HG03439 (cell line): ENCODE measurements at regions not wholly inside any gene's neighbourhood (a gene's known extent, or its start where the extent isn't known, plus 50 kb on each side); places are given as distances from the start of the nearest gene placed in this dataset.

Experiments
- ATAC-seq: cut with Tn5 transposase; IDR thresholded peaks from one replicate; pipeline ENCODE4 v1.9.1; 2021; ENCODE audit warnings: mild to moderate bottlenecking, moderate library complexity; ENCODE audit not compliant: unreplicated experiment

GRCh38 chr9:106723926-106724325 is 139.0 kb upstream of the ZNF462 start:
- no peak for ATAC-seq

DNA sequence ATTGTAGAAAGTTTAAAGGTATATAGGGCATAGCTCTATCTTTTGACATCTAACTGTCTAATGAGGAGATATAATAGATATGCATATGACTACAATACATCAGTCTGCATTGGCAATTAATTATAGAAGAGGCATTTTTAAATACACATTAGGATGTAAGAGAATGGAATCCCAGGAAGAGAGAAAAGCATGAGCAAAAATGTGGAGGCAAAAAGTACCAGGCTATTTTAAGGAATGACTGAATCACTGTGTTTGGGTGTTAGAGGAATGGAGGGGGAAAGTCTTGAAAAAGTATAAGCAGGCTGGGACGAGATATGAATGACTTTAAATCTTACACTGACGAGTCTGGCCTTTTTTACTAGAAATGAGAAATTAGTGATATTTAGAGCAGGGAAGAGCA is 138.4 kb upstream of the ZNF462 start:
- ATAC-seq = no peak

DNA sequence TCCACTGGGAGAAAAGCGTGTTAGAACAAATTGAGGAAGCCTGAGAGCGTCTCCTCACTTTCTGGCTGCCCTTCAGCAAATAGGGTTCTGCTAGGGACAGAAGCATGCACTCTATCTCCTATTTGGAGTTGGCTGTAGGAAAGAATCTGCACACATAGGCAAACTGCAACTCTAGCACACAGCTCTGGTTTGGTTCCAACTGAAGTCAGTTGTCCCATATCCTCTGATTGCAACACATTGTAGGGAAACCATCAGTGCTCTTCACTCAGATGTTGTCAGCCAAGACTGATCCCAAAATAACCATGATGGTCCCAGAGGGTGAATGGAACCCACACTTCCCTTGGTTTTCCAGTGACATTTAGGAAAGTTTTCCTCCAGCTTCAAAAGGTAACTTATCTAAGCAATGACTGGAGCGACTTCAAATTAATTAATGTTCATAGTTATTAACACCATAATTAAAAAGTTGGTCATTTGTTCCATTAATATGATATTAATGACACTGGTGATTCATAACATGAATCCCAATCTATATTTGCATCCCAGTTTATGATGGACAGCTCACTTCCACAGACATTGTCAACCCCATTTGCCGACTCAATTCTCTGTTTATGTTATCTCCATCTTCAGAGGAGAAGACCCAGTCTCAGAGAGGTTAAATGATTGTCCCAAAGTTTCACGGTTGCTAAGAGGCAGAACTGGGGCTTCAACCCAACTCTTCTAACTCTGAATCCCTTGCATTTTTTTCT is 136.7 kb upstream of the ZNF462 start:
- ATAC-seq = no peak

GRCh38 chr9:106727969-106728368 is 135.0 kb upstream of the ZNF462 start:
- ATAC-seq = no peak

GRCh38 chr9:106728860-106729259 is 134.1 kb upstream of the ZNF462 start:
- no peak for ATAC-seq

- ATAC-seq = no peak
Observed at GRCh38 chr9:106731910-106732309, 131.1 kb upstream of the ZNF462 start.

GRCh38 chr9:106733828-106734380 is 129.1 kb upstream of the ZNF462 start:
- ATAC-seq = no peak

DNA sequence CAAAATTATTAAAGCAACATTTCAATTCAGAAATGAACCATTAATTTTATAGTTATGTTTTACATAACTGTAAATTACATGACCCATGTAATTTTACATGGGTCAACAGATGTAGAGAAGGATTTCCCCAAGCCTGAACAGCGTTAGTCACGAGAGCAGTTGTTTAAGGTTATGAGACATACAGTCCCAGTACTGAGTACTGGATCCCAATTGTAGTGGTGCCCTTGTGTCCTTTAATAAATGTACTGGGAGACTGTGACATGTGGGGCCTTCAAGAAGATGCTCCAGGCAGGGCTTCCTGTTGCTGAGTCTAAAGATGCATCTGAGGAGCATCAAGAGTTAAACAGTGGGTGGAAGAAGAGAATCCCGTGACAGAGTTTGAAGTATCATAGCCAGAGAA is 125.5 kb upstream of the ZNF462 start:
- no peak for ATAC-seq

DNA sequence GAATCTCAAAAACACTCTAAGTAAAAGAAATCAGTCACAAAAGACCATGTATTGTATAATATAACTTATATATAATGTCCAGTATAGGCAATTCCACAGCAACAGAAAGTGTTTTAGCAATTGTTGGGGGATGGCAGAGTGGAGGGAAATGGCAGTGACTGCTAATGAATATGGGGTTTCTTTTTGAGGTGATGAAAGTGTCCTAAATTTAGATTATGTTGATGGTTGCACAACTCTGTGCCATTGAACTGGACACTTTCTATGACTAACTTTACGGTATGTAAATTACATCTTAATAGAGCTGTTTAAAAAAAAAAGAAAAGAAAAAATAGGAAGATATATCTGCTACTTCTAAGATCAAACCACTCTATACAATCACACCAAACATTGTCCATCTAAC is 124.9 kb upstream of the ZNF462 start:
- no peak for ATAC-seq

- ATAC-seq = no peak
Observed at GRCh38 chr9:106745457-106745856, 117.5 kb upstream of the ZNF462 start.

- no peak for ATAC-seq
Observed at GRCh38 chr9:106745876-106746275, 117.1 kb upstream of the ZNF462 start.

DNA sequence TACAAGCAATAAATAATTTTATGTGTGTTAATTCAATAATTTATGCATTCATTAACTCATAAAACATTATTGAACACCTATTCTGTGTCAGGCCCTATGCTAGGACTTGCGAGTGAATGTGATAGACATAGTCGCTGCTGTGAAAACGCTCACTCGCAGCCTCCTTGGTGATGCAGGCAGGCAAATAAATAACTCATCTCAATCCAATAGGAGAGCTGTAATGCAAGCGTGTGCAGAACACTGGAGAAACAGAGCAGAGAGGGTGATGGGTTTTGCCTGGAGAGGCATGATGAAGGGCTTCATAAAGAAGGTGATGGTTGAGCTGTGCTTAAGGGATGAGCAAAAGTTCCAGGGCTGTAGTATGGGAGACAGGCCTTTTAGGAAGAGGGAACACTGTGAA is 111.3 kb upstream of the ZNF462 start:
- no peak for ATAC-seq

GRCh38 chr9:106752581-106752980 is 110.4 kb upstream of the ZNF462 start:
- peak; percentile 26 for ATAC-seq

DNA sequence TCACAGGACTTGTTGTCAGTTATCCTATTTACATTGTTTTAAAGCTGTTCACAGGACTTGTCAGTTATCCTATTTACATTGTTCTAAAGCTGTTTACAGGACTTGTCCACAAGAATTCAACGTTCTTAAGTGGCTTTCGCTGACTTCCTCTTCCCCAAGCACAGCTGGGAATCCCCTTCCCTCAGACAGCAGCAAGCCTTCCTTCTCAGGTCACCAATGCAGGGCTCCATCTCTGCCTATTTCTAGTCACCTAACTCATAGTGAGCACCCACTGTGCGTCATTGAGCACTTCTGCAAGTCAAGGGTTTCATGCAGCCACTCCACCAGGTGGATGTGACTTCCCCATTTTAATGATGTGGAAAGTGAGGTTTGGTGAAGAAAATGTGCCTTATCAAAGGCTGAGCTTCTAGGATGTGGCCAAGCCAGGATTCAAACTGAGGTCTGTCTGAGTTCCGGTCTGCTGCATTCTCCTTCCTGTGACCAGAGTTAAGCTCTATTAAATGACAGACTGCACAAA is 109.8 kb upstream of the ZNF462 start:
- ATAC-seq = peak; percentile 79

DNA sequence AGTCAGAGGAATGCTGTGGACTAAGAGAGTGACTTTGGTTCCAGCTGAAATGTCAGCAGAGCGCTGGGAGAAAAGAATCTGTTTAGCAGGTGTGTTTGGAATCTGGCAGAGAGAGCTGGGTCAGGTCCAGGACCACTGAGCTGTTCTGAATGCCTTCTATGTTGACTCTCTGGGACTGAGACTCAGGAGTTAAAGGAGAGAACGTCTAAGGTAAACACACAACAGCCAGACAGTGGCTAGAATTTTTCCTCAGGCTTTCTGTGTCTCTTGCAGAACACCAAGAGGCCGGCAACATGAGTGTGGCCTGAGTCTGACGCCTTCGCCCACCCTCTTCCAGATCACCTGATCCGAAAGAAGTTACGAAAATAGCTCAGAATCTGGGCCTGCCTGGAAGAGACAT is 107.2 kb upstream of the ZNF462 start:
- no peak for ATAC-seq

DNA sequence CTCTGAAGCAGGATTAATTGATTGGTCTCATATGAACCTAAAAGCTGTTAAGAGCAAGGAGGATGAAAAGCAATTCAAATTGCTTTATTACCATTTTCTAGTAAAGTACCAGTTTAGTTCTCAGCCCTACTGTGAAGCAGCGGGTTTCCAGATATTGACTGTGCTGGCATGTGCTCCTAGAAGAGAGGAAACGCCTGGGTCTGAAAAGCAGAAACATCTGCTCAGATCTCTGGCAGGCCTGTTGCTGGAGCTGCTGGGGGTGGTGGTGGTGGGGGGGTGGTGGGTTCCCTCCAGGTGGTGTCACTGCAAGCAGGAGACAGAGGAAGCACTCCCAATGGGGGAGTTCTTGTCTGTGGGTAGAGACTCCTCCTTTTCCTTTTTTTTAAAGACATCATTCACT is 105.5 kb upstream of the ZNF462 start:
- ATAC-seq = no peak

- ATAC-seq = peak; percentile 83
Observed at GRCh38 chr9:106758911-106759310, 104.1 kb upstream of the ZNF462 start.

- ATAC-seq = no peak
Observed at GRCh38 chr9:106761493-106761892, 101.5 kb upstream of the ZNF462 start.

- ATAC-seq = no peak
Observed at GRCh38 chr9:106766616-106767015, 96.3 kb upstream of the ZNF462 start.

DNA sequence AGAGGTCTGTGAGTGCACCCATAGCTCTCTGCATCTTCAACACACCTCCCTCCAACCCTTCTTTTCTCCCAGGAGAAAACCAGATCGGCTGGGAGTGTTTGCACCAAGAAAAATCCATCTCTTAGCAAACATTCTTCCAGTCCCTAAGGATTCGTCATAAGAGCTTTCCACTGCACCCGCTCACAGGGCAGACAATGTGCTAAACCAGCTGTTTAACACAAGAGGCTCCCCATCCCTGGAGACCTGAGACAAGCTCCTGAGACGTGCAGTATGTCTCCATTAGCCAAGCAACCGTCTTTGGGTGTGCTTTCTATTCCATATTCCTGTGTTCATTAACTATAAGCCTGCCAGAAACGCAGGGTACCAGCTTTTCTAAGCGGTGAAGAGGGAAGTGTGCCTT is 93.6 kb upstream of the ZNF462 start:
- ATAC-seq = no peak

GRCh38 chr9:106771608-106772007 is 91.4 kb upstream of the ZNF462 start:
- ATAC-seq = no peak

DNA sequence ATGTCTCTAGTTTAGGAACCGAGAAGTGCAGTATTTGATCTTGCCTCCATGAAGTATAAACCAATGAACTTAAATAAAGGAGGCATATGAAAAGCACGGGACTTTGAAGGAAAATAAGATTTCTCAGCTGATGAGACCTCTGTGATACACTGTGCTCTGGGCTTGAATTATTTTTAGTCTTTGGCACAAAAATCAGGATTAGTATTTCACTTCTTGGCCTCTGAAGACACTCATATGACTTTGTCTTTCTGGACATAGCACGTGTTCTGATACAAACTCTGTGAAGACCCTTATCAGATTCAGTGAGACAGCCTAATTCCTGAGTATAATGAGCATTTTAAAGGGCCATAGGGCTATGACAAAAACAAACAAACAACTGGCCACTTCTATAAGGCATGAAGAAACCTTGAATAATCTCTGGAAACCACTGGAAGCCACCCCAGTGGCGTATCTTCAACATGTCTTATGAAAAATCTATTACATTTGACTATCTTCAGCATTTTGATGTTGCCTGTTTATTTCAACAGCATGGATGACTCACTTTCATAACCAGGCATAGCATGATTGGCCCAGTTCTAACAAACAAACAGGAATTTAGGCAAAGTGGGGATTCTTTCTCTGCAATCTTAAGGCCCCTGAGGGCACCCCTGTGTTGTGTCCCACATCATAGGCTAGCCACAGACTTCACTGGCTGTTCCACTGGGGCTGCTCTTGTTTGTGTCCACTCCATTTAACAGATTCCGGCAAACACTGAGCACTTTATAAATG is 90.3 kb upstream of the ZNF462 start:
- no peak for ATAC-seq
